Neural crest cell (in vitro differentiated cells): ENCODE measurements at regions not wholly inside any gene's neighbourhood (a gene's known extent, or its start where the extent isn't known, plus 50 kb on each side); places are given as distances from the start of the nearest gene placed in this dataset.

Experiments used
- DNase-seq: peaks from one replicate; pipeline ENCODE4 v3.0.0; 2021; ENCODE audit warnings: low read depth, mixed read lengths, low spot score
- H3K27ac Mint-ChIP-seq: one replicate; pipeline ENCODE4 v1.8.0; 2021; ENCODE audit warnings: mild to moderate bottlenecking, mixed read lengths; ENCODE audit not compliant: unreplicated experiment
- H3K27me3 Mint-ChIP-seq: 2 replicates; pipeline ENCODE4 v1.8.0; 2021; ENCODE audit warnings: low read depth, mild to moderate bottlenecking, mixed read lengths
- H3K36me3 Mint-ChIP-seq: 2 replicates; pipeline ENCODE4 v1.8.0; 2021; ENCODE audit warnings: low read depth, mild to moderate bottlenecking, mixed read lengths
- H3K4me1 Mint-ChIP-seq: 2 replicates; pipeline ENCODE4 v1.8.0; 2021; ENCODE audit warnings: mixed read lengths
- H3K4me3 Mint-ChIP-seq: one replicate; pipeline ENCODE4 v1.8.0; 2021; ENCODE audit warnings: mild to moderate bottlenecking, mixed read lengths
- H3K9me3 Mint-ChIP-seq: 2 replicates; pipeline ENCODE4 v1.8.0; 2021; ENCODE audit warnings: mixed read lengths
- CTCF ChIP-seq: fragments of 200-600 bp; sonication (generic); conservative IDR thresholded peaks from 2 replicates; pipeline ENCODE4 v1.5.0; 2021; ENCODE audit warnings: antibody characterized with exemption, mild to moderate bottlenecking

GRCh38 chr4:180993244-180993836 is 1249.9 kb upstream of the TENM3 start:
- TF ChIP-seq CTCF: no peak
- H3K4me1 Mint-ChIP-seq: peaks cover 5% of the 10 kb centered on the region
- no peaks in the 10 kb centered on the region for H3K27me3 Mint-ChIP-seq
- no peak for DNase-seq
- H3K36me3 Mint-ChIP-seq: no peaks in the 10 kb centered on the region
- no peak overlapping the region for H3K27ac Mint-ChIP-seq
- no peak overlapping the region for H3K4me3 Mint-ChIP-seq
- peaks cover 3% of the 10 kb centered on the region for H3K9me3 Mint-ChIP-seq

DNA sequence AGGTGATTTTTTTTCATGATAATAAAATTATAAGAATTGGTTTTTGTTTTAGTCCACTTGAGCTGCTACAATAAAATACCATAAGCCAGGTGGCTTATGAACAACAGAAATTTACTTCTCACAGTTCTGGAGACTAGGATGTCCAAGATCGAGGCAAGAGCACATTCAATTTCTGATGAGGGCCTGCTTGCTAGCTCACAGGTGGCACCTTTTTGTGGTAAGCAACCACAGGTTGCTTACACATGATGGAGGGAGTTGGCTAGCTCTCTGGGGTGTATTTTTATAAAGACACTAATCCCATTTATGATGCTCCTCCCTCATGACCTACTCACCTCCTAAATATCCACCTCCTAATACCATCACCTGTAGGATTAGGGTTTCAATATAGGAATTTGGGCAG is 1248.5 kb upstream of the TENM3 start:
- Mint-ChIP-seq H3K4me1 (peaks cover 5% of the 10 kb centered on the region), H3K36me3 (no peaks in the 10 kb centered on the region), H3K9me3 (peaks cover 3% of the 10 kb centered on the region), H3K27ac (no peak overlapping the region), H3K27me3 (no peaks in the 10 kb centered on the region), H3K4me3 (no peak overlapping the region)
- no peak for DNase-seq
- no peak for TF ChIP-seq CTCF

DNA sequence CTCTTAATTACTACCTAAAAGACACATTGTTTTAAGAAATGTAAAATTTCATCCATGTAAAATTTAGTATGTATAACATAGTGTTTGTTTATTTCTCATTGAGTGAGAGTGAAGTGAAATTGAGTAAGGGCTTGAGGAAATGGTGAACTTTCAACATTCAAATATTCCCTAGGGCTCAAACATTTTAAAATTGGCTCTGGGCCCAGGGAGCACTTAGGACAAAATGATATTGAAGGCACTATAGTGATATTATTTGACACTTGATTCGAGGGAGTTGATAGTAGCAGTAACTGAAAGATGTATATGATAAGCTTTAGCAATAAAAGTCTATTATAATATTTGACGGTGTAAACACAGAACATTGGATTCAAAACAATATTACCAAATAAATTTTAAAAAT is 1244.0 kb upstream of the TENM3 start:
- Mint-ChIP-seq H3K27ac (no peak overlapping the region), H3K9me3 (peaks cover 6% of the 10 kb centered on the region), H3K36me3 (no peaks in the 10 kb centered on the region), H3K4me1 (no peaks in the 10 kb centered on the region), H3K27me3 (no peaks in the 10 kb centered on the region), H3K4me3 (no peak overlapping the region)
- DNase-seq: no peak
- TF ChIP-seq CTCF: no peak

DNA sequence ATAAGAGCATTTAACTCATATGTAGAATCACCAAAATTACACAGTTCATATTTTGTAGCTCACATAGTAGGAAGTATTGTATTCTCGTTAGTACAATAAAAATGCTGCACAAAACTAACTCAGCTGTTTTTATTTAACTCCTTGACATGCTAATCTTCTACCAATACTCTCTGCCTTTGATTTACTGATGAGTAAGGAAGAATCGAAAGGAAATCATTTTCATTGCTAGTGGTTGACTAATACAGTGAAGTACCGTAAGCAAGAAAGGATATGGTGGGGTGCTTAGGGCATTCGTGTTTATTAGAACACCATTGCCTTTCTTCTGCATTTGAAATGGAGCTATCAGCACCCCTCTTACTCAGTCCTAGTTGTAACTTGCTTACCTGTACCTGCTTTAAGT is 1239.1 kb upstream of the TENM3 start:
- no peaks in the 10 kb centered on the region for H3K36me3 Mint-ChIP-seq
- no peak for DNase-seq
- no peaks in the 10 kb centered on the region for H3K27me3 Mint-ChIP-seq
- no peak for TF ChIP-seq CTCF
- H3K27ac Mint-ChIP-seq: no peak overlapping the region
- H3K4me3 Mint-ChIP-seq: no peak overlapping the region
- peaks cover 8% of the 10 kb centered on the region for H3K9me3 Mint-ChIP-seq
- peaks cover 12% of the 10 kb centered on the region for H3K4me1 Mint-ChIP-seq

DNA sequence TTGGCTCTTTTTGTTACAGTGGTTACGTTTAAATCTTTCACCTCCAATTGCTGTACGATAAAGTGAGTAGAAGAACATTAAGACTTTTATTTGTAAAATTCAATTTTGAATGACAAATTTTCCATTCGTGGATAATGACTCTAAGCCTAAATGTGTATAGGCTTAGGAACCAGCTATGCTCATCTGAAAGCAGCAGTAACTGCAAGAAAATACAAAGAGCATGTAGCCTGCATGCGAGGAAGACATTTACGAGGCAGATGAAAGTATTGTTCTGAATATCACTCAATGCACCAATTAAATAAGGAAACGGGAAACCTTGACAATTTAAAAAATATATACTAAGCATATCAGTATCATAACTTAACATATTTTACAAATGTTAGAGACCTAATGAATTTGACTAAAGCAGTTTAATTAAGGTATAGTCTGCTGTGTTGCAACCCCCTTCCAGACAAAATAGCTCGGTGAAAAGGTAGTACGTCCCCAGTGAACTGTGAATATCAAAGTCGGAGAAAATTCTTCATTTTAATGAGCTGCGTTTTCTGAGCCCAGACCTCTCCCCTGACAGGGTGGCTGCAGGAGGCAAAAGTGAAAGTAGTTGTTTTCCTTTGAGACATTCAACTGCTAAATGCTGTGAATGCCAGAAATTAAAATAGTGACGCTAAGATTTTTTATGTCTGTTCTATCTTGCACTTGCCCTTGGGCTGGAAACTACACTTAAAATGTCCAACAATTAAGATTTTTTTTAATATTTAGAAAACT is 1236.5 kb upstream of the TENM3 start:
- Mint-ChIP-seq H3K36me3 (peaks cover 2% of the 10 kb centered on the region), H3K4me1 (peaks cover 12% of the 10 kb centered on the region), H3K27ac (no peak overlapping the region), H3K4me3 (no peak overlapping the region), H3K27me3 (no peaks in the 10 kb centered on the region), H3K9me3 (peaks cover 12% of the 10 kb centered on the region)
- no peak for TF ChIP-seq CTCF
- no peak for DNase-seq
